HEK293 (cell line): ENCODE measurements at regions not wholly inside any gene's neighbourhood (a gene's known extent, or its start where the extent isn't known, plus 50 kb on each side); places are given as distances from the start of the nearest gene placed in this dataset.

Experiments used
- HIC1 ChIP-seq: fragments of 450-650 bp; formaldehyde crosslinking; IDR thresholded peaks from 2 replicates; pipeline ENCODE4 v1.5.1; 2016; ENCODE audit warnings: missing biosample characterization, missing genetic modification characterization
- KLF9 ChIP-seq: fragments of 450-650 bp; formaldehyde crosslinking; IDR thresholded peaks from 2 replicates; pipeline ENCODE4 v1.5.1; 2016; ENCODE audit warnings: missing biosample characterization, missing genetic modification characterization, low read depth
- REST ChIP-seq: fragments of 450-650 bp; formaldehyde crosslinking; IDR thresholded peaks from 2 replicates; pipeline ENCODE4 v1.5.1; 2016; ENCODE audit warnings: missing biosample characterization, missing genetic modification characterization
- ZNF24 ChIP-seq: fragments of 450-650 bp; formaldehyde crosslinking; IDR thresholded peaks from 2 replicates; pipeline ENCODE4 v1.5.1; 2016; ENCODE audit warnings: missing biosample characterization, missing genetic modification characterization
- ZNF426 ChIP-seq: fragments of 450-650 bp; formaldehyde crosslinking; IDR thresholded peaks from 2 replicates; pipeline ENCODE4 v1.5.1; 2017; ENCODE audit warnings: missing biosample characterization, missing genetic modification characterization, mild to moderate bottlenecking, inconsistent platforms, moderate library complexity
- TF ChIP-seq, protein P1 (sequence below): fragments of 450-650 bp; formaldehyde crosslinking; IDR thresholded peaks from 2 replicates; pipeline ENCODE4 v1.5.1; 2016; ENCODE audit warnings: missing biosample characterization, missing genetic modification characterization

DNA sequence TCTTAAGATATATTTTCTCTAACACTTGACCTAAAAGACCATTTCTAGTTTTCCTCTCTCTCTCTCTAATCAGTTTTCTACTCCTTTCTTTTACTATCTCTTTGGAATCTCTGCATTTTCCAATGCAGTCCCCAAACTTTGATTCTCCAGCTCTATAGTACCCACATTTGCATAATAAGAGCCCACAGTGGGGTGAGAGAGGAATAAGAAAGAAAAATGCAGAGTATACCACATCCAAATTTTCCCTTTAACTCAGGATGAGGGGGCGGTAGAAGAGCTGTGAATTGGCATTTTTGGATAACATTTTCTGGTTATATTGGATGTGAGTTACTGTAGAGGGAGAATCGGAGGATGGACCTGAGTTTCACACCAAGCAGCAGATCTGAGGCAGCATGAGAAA, 74.4 kb upstream of the SOD3 start:
- no peak for TF ChIP-seq REST (tag by site-specific recombination)
- TF ChIP-seq, protein P1, sequence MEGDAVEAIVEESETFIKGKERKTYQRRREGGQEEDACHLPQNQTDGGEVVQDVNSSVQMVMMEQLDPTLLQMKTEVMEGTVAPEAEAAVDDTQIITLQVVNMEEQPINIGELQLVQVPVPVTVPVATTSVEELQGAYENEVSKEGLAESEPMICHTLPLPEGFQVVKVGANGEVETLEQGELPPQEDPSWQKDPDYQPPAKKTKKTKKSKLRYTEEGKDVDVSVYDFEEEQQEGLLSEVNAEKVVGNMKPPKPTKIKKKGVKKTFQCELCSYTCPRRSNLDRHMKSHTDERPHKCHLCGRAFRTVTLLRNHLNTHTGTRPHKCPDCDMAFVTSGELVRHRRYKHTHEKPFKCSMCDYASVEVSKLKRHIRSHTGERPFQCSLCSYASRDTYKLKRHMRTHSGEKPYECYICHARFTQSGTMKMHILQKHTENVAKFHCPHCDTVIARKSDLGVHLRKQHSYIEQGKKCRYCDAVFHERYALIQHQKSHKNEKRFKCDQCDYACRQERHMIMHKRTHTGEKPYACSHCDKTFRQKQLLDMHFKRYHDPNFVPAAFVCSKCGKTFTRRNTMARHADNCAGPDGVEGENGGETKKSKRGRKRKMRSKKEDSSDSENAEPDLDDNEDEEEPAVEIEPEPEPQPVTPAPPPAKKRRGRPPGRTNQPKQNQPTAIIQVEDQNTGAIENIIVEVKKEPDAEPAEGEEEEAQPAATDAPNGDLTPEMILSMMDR (tag by site-specific recombination) = no peak
- TF ChIP-seq ZNF426 (tag by site-specific recombination) = no peak
- no peak for TF ChIP-seq KLF9 (tag by site-specific recombination)
- TF ChIP-seq HIC1 (tag by site-specific recombination) = no peak
- no peak for TF ChIP-seq ZNF24 (tag by site-specific recombination)
